Activated B cell treated with CpG ODN at 0.5 μM for 24 hours (primary cell): ENCODE measurements at regions not wholly inside any gene's neighbourhood (a gene's known extent, or its start where the extent isn't known, plus 50 kb on each side); places are given as distances from the start of the nearest gene placed in this dataset.
"Not testable (repeated sequence)": the region's sequence is repeated elsewhere in the genome, so short reads cannot be mapped to it uniquely, and the experiment has no call there.

Experiments
- ATAC-seq: fragments of 200-7000 bp; cut with Tn5 transposase; one replicate; pipeline ENCODE4 v1.10.0; 2021; ENCODE audit warnings: low read depth, mild to moderate bottlenecking, moderate library complexity
- CTCF ChIA-PET: fragments of 350-600 bp; sonication (Branson Sonifier 250); formaldehyde crosslinking; loops from one replicate; lab custom pipeline; 2021; ENCODE audit warnings: antibody characterized with exemption; lab: Charles Lee
- POLR2A ChIA-PET: fragments of 350-600 bp; sonication (Branson Sonifier 250); formaldehyde crosslinking; loops from one replicate; lab custom pipeline; 2021; ENCODE audit warnings: antibody characterized with exemption; lab: Charles Lee
- DNase-seq: peaks from one replicate; pipeline ENCODE4 v3.0.0; 2022
- H3K27ac Mint-ChIP-seq: one replicate; pipeline ENCODE4 v1.8.0; 2020; ENCODE audit warnings: mixed read lengths
- H3K27me3 Mint-ChIP-seq: one replicate; pipeline ENCODE4 v1.8.0; 2021; ENCODE audit warnings: mixed read lengths
- H3K36me3 Mint-ChIP-seq: one replicate; pipeline ENCODE4 v1.8.0; 2021; ENCODE audit warnings: low read depth, mixed read lengths
- H3K4me1 Mint-ChIP-seq: one replicate; pipeline ENCODE4 v1.8.0; 2021; ENCODE audit warnings: mixed read lengths
- H3K4me3 Mint-ChIP-seq: one replicate; pipeline ENCODE4 v1.8.0; 2020; ENCODE audit warnings: mild to moderate bottlenecking, mixed read lengths
- H3K9me3 Mint-ChIP-seq: one replicate; pipeline ENCODE4 v1.8.0; 2020; ENCODE audit warnings: mixed read lengths
- intact Hi-C: fragments of 100-400 bp; cut with micrococcal nuclease; formaldehyde crosslinking; loops from one replicate; pipeline ENCODE4 v1.15.1; 2024
- TF ChIP-seq, protein P1 (sequence below): fragments of 200-600 bp; IDR thresholded peaks from one replicate; pipeline ENCODE4 v1.8.0; 2022; ENCODE audit warnings: antibody characterized with exemption, mild to moderate bottlenecking

DNA sequence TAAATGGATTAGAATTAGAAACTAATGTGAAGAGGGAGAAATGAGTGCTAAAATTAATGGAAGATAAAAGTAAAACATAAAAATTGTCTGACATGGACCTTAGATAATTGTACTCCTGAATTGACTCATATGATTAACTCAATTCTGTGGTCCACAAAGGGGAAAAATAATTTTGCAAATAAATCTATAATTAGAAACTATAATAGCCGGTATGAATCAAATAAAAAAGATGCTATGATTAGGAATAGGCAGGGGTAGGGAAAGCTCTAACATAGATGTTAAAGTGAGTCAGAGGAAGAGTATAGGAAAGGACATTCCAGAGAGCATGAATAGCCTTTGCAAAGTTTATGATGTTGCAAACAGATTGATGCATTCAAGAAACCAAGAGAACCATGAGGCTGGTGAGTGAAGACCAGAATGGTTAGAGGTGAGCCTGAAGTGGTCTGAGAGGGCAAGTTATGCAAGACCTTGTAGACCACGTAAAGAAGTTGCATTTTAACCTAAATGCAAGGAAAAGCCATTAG, 262.1 kb upstream of the CA10 start:
- intact Hi-C loops: no loop called here
- CTCF ChIA-PET: no interaction called here
- POLR2A ChIA-PET: no interaction called here
- DNase-seq: no peak
- H3K4me3 Mint-ChIP-seq: no peak overlapping the region
- TF ChIP-seq, protein P1, sequence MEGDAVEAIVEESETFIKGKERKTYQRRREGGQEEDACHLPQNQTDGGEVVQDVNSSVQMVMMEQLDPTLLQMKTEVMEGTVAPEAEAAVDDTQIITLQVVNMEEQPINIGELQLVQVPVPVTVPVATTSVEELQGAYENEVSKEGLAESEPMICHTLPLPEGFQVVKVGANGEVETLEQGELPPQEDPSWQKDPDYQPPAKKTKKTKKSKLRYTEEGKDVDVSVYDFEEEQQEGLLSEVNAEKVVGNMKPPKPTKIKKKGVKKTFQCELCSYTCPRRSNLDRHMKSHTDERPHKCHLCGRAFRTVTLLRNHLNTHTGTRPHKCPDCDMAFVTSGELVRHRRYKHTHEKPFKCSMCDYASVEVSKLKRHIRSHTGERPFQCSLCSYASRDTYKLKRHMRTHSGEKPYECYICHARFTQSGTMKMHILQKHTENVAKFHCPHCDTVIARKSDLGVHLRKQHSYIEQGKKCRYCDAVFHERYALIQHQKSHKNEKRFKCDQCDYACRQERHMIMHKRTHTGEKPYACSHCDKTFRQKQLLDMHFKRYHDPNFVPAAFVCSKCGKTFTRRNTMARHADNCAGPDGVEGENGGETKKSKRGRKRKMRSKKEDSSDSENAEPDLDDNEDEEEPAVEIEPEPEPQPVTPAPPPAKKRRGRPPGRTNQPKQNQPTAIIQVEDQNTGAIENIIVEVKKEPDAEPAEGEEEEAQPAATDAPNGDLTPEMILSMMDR: no peak
- ATAC-seq: no peak
- no peaks in the 10 kb centered on the region for H3K27me3 Mint-ChIP-seq
- H3K9me3 Mint-ChIP-seq: peaks cover 17% of the 10 kb centered on the region
- H3K36me3 Mint-ChIP-seq: no peaks in the 10 kb centered on the region
- H3K4me1 Mint-ChIP-seq: no peaks in the 10 kb centered on the region
- H3K27ac Mint-ChIP-seq: no peak overlapping the region

DNA sequence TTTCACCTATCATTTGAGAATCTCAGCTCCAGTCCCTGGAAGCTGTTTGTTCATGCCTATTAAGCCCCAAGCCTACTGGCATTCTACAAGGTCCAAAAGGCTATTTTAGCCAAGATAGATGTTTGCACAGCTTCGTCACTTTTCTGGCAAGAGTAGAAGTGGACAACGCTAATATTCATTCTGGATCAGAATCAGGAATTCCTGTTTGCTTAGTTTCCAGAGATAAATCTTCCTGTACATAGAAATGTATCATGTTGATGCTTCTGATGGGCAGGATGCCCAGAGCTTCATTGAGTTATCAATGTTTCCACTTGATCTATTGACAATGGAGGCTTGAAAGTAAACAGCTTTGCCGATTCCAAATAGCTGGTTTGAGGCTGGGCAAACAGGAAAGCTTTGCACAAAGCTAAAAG, 260.7 kb upstream of the CA10 start:
- POLR2A ChIA-PET: no interaction called here
- Mint-ChIP-seq H3K4me1 (no peaks in the 10 kb centered on the region), H3K27me3 (no peaks in the 10 kb centered on the region), H3K9me3 (peaks cover 9% of the 10 kb centered on the region), H3K4me3 (no peak overlapping the region), H3K27ac (no peak overlapping the region), H3K36me3 (no peaks in the 10 kb centered on the region)
- ATAC-seq: no peak
- intact Hi-C loops: no loop called here
- TF ChIP-seq, protein P1: no peak
- DNase-seq: no peak
- CTCF ChIA-PET: no interaction called here

DNA sequence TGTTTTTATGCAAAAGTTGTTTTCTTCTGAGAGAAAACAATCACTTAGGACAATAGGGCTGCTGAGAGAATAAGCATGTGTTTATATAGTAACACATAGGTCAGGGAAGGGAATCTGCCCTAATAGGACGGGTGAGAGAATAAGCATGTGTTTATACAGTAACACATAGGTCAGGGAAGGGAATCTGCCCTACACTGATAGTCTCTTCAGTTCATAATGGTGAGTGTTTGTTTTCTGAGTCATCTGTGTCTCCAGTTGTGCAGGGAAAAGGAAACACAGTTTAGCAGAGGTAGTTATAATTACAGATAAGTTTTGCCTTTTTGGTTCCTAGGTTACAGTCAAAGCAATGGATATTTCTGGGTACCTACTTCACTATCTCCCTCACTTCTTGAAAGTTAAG, 252.3 kb upstream of the CA10 start:
- Mint-ChIP-seq H3K27me3 (no peaks in the 10 kb centered on the region), H3K27ac (no peak overlapping the region), H3K9me3 (peaks cover 6% of the 10 kb centered on the region), H3K4me1 (no peaks in the 10 kb centered on the region), H3K4me3 (no peak overlapping the region), H3K36me3 (no peaks in the 10 kb centered on the region)
- ATAC-seq (no peak), DNase-seq (no peak)
- ChIA-PET CTCF (no interaction called here), POLR2A (no interaction called here)
- intact Hi-C loops: no loop called here
- TF ChIP-seq, protein P1: no peak

DNA sequence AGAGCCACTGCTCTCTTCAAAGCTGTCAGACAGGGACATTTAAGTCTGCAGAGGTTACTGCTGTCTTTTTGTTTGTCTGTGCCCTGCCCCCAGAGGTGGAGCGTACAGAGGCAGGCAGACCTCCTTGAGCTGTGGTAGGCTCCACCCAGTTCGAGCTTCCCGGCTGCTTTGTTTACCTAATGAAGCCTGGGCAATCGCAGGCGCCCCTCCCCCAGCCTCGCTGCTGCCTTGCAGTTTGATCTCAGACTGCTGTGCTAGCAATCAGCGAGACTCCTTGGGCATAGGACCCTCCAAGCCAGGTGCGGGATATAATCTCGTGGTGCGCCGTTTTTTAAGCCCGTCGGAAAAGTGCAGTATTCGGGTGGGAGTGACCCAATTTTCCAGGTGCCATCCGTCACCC, 250.7 kb upstream of the CA10 start:
- DNase-seq, POLR2A ChIA-PET, H3K4me1 Mint-ChIP-seq, ATAC-seq, H3K4me3 Mint-ChIP-seq, CTCF ChIA-PET, H3K27ac Mint-ChIP-seq, H3K9me3 Mint-ChIP-seq, H3K27me3 Mint-ChIP-seq, H3K36me3 Mint-ChIP-seq, intact Hi-C loops: not testable (repeated sequence)

DNA sequence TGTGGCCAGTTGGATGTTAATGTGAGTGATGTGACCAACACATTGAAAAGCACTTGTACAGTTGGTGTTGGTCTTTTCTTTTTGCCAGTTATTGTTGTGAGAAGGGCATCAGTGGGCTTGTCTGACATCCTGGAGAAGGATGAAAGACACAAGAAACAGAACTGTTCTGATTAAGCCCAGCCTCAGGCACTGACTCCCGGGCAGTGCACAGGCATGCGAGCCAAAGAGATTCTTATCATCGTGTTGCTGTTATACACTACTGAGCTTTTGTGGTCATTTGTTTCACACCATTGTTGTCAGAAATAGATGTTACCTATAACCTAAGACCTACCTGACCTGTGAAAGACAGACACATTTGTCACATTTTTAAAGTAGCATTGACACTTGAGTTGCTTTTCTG, 236.8 kb upstream of the CA10 start:
- intact Hi-C loops: no loop called here
- Mint-ChIP-seq H3K27ac (no peak overlapping the region), H3K4me3 (no peak overlapping the region), H3K36me3 (no peaks in the 10 kb centered on the region), H3K4me1 (no peaks in the 10 kb centered on the region), H3K27me3 (no peaks in the 10 kb centered on the region), H3K9me3 (peaks cover 8% of the 10 kb centered on the region)
- CTCF ChIA-PET: no interaction called here
- POLR2A ChIA-PET: no interaction called here
- TF ChIP-seq, protein P1: no peak
- ATAC-seq (no peak), DNase-seq (no peak)

DNA sequence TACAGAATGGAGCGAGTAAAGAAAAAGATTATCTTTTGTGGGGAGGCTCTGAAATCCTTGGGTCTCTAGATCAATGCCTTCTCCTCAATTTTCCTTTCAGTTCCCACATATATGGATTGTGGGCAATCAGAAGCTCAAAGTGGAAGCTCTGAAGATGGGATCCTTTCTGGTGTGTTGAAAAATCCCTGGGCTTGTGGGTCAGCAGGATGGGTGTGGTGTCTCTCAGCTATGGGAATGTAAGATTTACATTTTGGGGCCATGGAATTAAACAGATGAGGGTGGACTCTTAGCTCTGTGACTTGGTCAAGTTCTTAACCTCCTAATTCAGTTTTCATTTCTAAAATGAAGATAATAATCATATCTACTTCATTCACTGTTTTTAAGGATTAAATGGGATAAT, 231.9 kb upstream of the CA10 start:
- Mint-ChIP-seq H3K27me3 (no peaks in the 10 kb centered on the region), H3K4me1 (no peaks in the 10 kb centered on the region), H3K9me3 (peaks cover 2% of the 10 kb centered on the region), H3K36me3 (no peaks in the 10 kb centered on the region), H3K27ac (no peak overlapping the region), H3K4me3 (no peak overlapping the region)
- CTCF ChIA-PET: no interaction called here
- no peak for ATAC-seq
- POLR2A ChIA-PET: no interaction called here
- DNase-seq: no peak
- TF ChIP-seq, protein P1: no peak
- intact Hi-C loops: no loop called here
